Nephron (organoid): ENCODE measurements at regions not wholly inside any gene's neighbourhood (a gene's known extent, or its start where the extent isn't known, plus 50 kb on each side); places are given as distances from the start of the nearest gene placed in this dataset.
"Not testable (repeated sequence)": the region's sequence is repeated elsewhere in the genome, so short reads cannot be mapped to it uniquely, and the experiment has no call there.

Experiments used
- H3K27ac Mint-ChIP-seq, 3 experiments: 2 replicates each; pipeline ENCODE4 v1.8.0; 2020; ENCODE audit warnings: mixed read lengths in 3 of 3, mild to moderate bottlenecking in 2 of 3, moderate library complexity in 1 of 3
- H3K27me3 Mint-ChIP-seq: 2 replicates; pipeline ENCODE4 v1.8.0; 2021; ENCODE audit warnings: low read depth, mild to moderate bottlenecking, moderate library complexity, mixed read lengths
- H3K36me3 Mint-ChIP-seq: 2 replicates; pipeline ENCODE4 v1.8.0; 2020; ENCODE audit warnings: low read depth, mixed read lengths
- H3K4me1 Mint-ChIP-seq: 2 replicates; pipeline ENCODE4 v1.8.0; 2020; ENCODE audit warnings: mixed read lengths
- H3K4me3 Mint-ChIP-seq, 3 experiments: 2 replicates each; pipeline ENCODE4 v1.8.0; 2020; ENCODE audit warnings: mild to moderate bottlenecking in 3 of 3, mixed read lengths in 3 of 3, moderate library complexity in 2 of 3
- H3K9me3 Mint-ChIP-seq: 2 replicates; pipeline ENCODE4 v1.8.0; 2020; ENCODE audit warnings: mixed read lengths
- CTCF ChIP-seq, 3 experiments: fragments of 200-600 bp; sonication (generic); IDR thresholded peaks; one replicate each; pipeline ENCODE4 v1.5.0; 2021; ENCODE audit warnings: antibody characterized with exemption in 3 of 3; ENCODE audit not compliant: unreplicated experiment in 3 of 3

- H3K36me3 Mint-ChIP-seq: no peaks in the 10 kb centered on the region
- H3K27ac Mint-ChIP-seq: no peak overlapping the region
- no peaks in the 10 kb centered on the region for H3K27me3 Mint-ChIP-seq
- H3K4me1 Mint-ChIP-seq: no peaks in the 10 kb centered on the region
- TF ChIP-seq CTCF (IDR thresholded peaks at IDR 0.05; ENCODE audit: unreplicated experiment in 3 of 3): no peak
- no peak overlapping the region for H3K4me3 Mint-ChIP-seq
- H3K9me3 Mint-ChIP-seq: no peaks in the 10 kb centered on the region
Observed at GRCh38 chr4:106795326-106795725, 240.8 kb downstream of the DKK2 start.

DNA sequence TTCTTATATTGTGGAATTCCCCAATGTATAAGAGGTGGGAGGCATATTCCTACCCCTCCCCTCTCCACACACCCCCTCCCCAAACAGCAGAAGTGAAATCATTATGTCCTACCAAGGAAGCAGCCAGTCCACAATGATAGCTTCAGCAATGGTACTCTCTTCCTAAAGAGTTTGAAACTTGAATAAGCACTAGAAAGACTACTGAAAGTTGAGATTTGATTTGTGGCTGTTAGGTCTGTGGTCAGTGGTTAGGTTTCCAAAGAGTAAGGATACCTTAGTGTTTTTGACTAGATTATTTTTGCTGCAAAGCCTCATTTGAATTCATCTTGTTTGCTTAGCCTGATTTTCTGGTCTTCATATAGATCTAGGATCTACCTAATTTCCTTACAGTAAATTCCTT, 242.2 kb downstream of the DKK2 start:
- H3K27ac Mint-ChIP-seq: no peak overlapping the region
- H3K4me3 Mint-ChIP-seq: no peak overlapping the region
- no peak for TF ChIP-seq CTCF (IDR thresholded peaks at IDR 0.05; ENCODE audit: unreplicated experiment in 3 of 3)
- no peaks in the 10 kb centered on the region for H3K36me3 Mint-ChIP-seq
- no peaks in the 10 kb centered on the region for H3K27me3 Mint-ChIP-seq
- no peaks in the 10 kb centered on the region for H3K4me1 Mint-ChIP-seq
- no peaks in the 10 kb centered on the region for H3K9me3 Mint-ChIP-seq

DNA sequence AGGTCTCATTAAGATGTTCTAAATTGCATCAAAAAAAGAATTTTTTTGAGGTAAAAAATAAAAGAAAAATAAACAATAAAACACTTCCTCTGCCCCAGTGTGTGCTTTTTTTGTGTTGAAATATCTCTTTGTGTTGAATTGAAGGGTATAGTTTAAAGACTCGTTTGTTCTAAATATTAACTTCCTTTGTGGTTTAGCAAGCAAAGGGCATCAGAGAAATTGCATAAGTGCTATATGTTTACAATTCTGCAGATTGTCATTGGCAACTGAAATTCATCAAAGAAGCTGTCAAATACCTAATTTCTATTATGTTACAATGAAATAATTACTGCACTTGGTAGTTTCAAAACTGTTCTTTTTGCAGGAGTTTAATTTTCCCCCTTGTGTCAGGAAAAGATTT, 260.5 kb downstream of the DKK2 start:
- H3K27me3 Mint-ChIP-seq: no peaks in the 10 kb centered on the region
- no peak overlapping the region for H3K27ac Mint-ChIP-seq
- H3K9me3 Mint-ChIP-seq: peaks cover 4% of the 10 kb centered on the region
- no peak overlapping the region for H3K4me3 Mint-ChIP-seq
- H3K4me1 Mint-ChIP-seq: no peaks in the 10 kb centered on the region
- TF ChIP-seq CTCF (IDR thresholded peaks at IDR 0.05; ENCODE audit: unreplicated experiment in 3 of 3): no peak
- H3K36me3 Mint-ChIP-seq: no peaks in the 10 kb centered on the region

- H3K36me3 Mint-ChIP-seq, H3K4me1 Mint-ChIP-seq, H3K27ac Mint-ChIP-seq, H3K27me3 Mint-ChIP-seq, H3K4me3 Mint-ChIP-seq, H3K9me3 Mint-ChIP-seq: not testable (repeated sequence)
Observed at GRCh38 chr4:106774055-106774454, 262.1 kb downstream of the DKK2 start.

DNA sequence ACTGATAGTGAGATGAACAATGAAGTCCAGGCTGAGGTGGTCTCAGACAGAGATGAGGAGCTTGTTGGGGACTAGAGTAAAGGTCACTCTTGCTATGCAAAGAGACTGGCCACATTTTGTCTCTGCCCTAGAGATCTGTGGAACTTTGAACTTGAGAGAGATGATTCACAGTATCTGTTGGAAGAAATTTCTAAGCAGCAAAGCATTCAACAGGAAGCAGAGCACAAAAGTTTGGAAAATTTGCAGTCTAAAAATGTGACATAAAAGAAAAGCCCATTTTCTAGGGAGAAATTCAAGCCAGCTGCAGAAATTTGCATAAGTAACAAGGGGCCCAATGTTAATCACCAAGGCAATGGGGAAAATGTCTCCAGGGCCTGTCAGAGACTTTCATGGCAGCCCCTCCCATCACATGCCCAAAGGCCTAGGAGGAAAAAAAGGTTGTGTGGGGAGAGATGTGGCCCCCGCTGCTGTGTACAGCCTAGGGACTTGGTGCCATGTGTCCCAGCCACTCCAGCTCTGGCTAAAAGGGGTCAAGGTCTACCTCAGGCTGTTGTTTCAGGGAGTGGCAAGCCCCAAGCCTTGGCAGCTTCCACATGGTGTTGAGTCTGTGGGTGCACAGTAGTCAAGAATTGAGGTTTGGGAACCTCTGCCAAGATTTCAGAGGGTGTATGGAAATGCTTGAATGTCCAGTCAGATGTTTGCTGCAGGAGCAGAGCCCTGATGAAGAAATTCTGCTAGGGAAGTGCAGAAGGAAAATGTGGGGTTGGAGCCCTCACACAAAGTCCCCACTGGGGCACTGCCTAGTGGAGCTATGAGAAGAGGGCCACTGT, 262.8 kb downstream of the DKK2 start:
- no peaks in the 10 kb centered on the region for H3K36me3 Mint-ChIP-seq
- H3K4me3 Mint-ChIP-seq: no peak overlapping the region
- no peak overlapping the region for H3K27ac Mint-ChIP-seq
- TF ChIP-seq CTCF (IDR thresholded peaks at IDR 0.05; ENCODE audit: unreplicated experiment in 3 of 3): no peak
- H3K9me3 Mint-ChIP-seq: peaks cover 10% of the 10 kb centered on the region
- H3K27me3 Mint-ChIP-seq: no peaks in the 10 kb centered on the region
- no peaks in the 10 kb centered on the region for H3K4me1 Mint-ChIP-seq

DNA sequence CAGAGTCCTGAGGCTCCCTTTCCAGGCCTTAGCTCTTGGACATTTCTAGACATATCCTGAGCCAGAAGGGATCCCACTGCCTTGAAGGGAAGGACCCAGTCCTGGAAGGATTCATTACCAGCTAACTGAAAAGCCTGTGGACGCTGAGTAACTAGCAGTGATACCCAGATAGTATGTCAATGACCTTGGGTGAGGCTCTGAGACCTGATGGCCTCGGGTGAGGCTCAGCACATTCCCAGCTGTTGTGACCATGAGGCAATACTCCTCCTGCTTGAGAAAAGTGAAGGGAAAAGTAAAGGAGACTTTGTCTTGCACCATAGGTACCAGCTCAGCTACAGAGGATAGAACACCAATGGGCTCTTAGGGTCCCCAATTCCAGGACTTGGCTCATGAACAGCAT, 268.1 kb downstream of the DKK2 start:
- H3K36me3 Mint-ChIP-seq: no peaks in the 10 kb centered on the region
- H3K4me1 Mint-ChIP-seq: peaks cover under 1% of the 10 kb centered on the region
- no peak for TF ChIP-seq CTCF (IDR thresholded peaks at IDR 0.05; ENCODE audit: unreplicated experiment in 3 of 3)
- no peaks in the 10 kb centered on the region for H3K27me3 Mint-ChIP-seq
- no peak overlapping the region for H3K27ac Mint-ChIP-seq
- H3K4me3 Mint-ChIP-seq: no peak overlapping the region
- H3K9me3 Mint-ChIP-seq: peaks cover 12% of the 10 kb centered on the region
